HG02981 (cell line): ENCODE measurements at regions not wholly inside any gene's neighbourhood (a gene's known extent, or its start where the extent isn't known, plus 50 kb on each side); places are given as distances from the start of the nearest gene placed in this dataset.

Source experiments
- ATAC-seq: cut with Tn5 transposase; IDR thresholded peaks from one replicate; pipeline ENCODE4 v1.9.1; 2021; ENCODE audit warnings: mild to moderate bottlenecking, moderate library complexity; ENCODE audit not compliant: unreplicated experiment

- ATAC-seq = no peak
Observed at GRCh38 chr1:55662875-55663274, 447.7 kb upstream of the USP24 start.

GRCh38 chr1:55658917-55659316, 443.8 kb upstream of the USP24 start:
- ATAC-seq = no peak

GRCh38 chr1:55654750-55655149, 439.6 kb upstream of the USP24 start:
- no peak for ATAC-seq

- no peak for ATAC-seq
Observed at GRCh38 chr1:55654171-55654570, 439.0 kb upstream of the USP24 start.

GRCh38 chr1:55650444-55650843, 435.3 kb upstream of the USP24 start:
- ATAC-seq = no peak

- ATAC-seq = no peak
Observed at GRCh38 chr1:55646181-55646580, 431.0 kb upstream of the USP24 start.

GRCh38 chr1:55645270-55645669, 430.1 kb upstream of the USP24 start:
- no peak for ATAC-seq

GRCh38 chr1:55641947-55642346, 426.8 kb upstream of the USP24 start:
- no peak for ATAC-seq

GRCh38 chr1:55640708-55641473, 425.7 kb upstream of the USP24 start:
- ATAC-seq = peak; percentile 50

GRCh38 chr1:55639526-55639925, 424.4 kb upstream of the USP24 start:
- ATAC-seq = no peak

- no peak for ATAC-seq
Observed at GRCh38 chr1:55639051-55639450, 423.9 kb upstream of the USP24 start.

GRCh38 chr1:55636696-55637095, 421.5 kb upstream of the USP24 start:
- ATAC-seq = no peak

- no peak for ATAC-seq
Observed at GRCh38 chr1:55635856-55636255, 420.7 kb upstream of the USP24 start.

- no peak for ATAC-seq
Observed at GRCh38 chr1:55634516-55634915, 419.4 kb upstream of the USP24 start.

- ATAC-seq = no peak
Observed at GRCh38 chr1:55632906-55633305, 417.7 kb upstream of the USP24 start.

- ATAC-seq = no peak
Observed at GRCh38 chr1:55632058-55632457, 416.9 kb upstream of the USP24 start.

- ATAC-seq = no peak
Observed at GRCh38 chr1:55631509-55631908, 416.3 kb upstream of the USP24 start.

GRCh38 chr1:55626326-55626725, 411.2 kb upstream of the USP24 start:
- no peak for ATAC-seq

- no peak for ATAC-seq
Observed at GRCh38 chr1:55624766-55625165, 409.6 kb upstream of the USP24 start.

GRCh38 chr1:55623311-55623710, 408.1 kb upstream of the USP24 start:
- no peak for ATAC-seq

- ATAC-seq = no peak
Observed at GRCh38 chr1:55622074-55622473, 406.9 kb upstream of the USP24 start.

- ATAC-seq = no peak
Observed at GRCh38 chr1:55618199-55618598, 403.0 kb upstream of the USP24 start.
